Aorta (tissue), 5 donors: ENCODE measurements at regions not wholly inside any gene's neighbourhood (a gene's known extent, or its start where the extent isn't known, plus 50 kb on each side); places are given as distances from the start of the nearest gene placed in this dataset.
"Not testable (repeated sequence)": the region's sequence is repeated elsewhere in the genome, so short reads cannot be mapped to it uniquely, and the experiment has no call there.

Experiments used
- ATAC-seq: fragments of 200-7000 bp; cut with Tn5 transposase; one replicate; pipeline ENCODE4 v1.9.1; 2022; ENCODE audit warnings: moderate library complexity; ENCODE audit not compliant: low FRiP score
- DNase-seq, 2 donors: peaks; one replicate each; pipeline ENCODE4 v3.0.0-alpha.2; 2020
- H3K27ac ChIP-seq, 2 donors: one replicate each; pipeline ENCODE4 v1.5.1; 2013; ENCODE audit warnings: low read length in 2 of 2, mild to moderate bottlenecking in 2 of 2, moderate library complexity in 2 of 2, control low read depth in 1 of 2, inconsistent platforms in 1 of 2, low read depth in 1 of 2
- H3K27me3 ChIP-seq, 2 donors: one replicate each; pipeline ENCODE4 v1.6.1; 2013; ENCODE audit warnings: control low read depth in 1 of 2, low read length in 1 of 2, mild to moderate bottlenecking in 1 of 2, moderate library complexity in 1 of 2; ENCODE audit not compliant: insufficient read depth in 2 of 2, control insufficient read depth in 1 of 2
- H3K36me3 ChIP-seq, 2 donors: one replicate each; pipeline ENCODE4 v1.6.1; 2013; ENCODE audit warnings: control low read depth in 1 of 2, low read length in 1 of 2, mild to moderate bottlenecking in 1 of 2; ENCODE audit not compliant: insufficient read depth in 2 of 2, control insufficient read depth in 1 of 2
- H3K4me1 ChIP-seq, 2 donors: one replicate each; pipeline ENCODE4 v1.6.1; 2013; ENCODE audit warnings: low read length in 2 of 2, control low read depth in 1 of 2, mild to moderate bottlenecking in 1 of 2, moderate library complexity in 1 of 2; ENCODE audit not compliant: insufficient read depth in 2 of 2, control insufficient read depth in 1 of 2
- H3K4me3 ChIP-seq, 2 donors: one replicate each; pipeline ENCODE4 v1.5.1; 2013; ENCODE audit warnings: low read length in 2 of 2, control low read depth in 1 of 2, mild to moderate bottlenecking in 1 of 2
- H3K9me3 ChIP-seq: one replicate; pipeline ENCODE4 v1.6.1; 2013; ENCODE audit warnings: mild to moderate bottlenecking, low read length; ENCODE audit not compliant: control insufficient read depth
- WGBS, 2 donors: extraction: QIAGEN DNeasy Blood & Tissue Kit; methylation state at CpG; one replicate each; pipeline ENCODE4 v1.1.7; 2013; 5-methylcytosine and 5-hydroxymethylcytosine counted together
- intact Hi-C, 2 donors: fragments of 100-400 bp; cut with DNase I; formaldehyde crosslinking; loops; one replicate each; pipeline versions ENCODE4 v1.14.2 to v1.15.0; 2022
- donor health status: healthy with polysubstance abuse.
- donor health status: Bipolar disorder and iron deficiency.
- donor health status: DM: no; HTN: no; CAD: no.
- donor health status: DM: no; HTN: no; CAD: no.
- donor health status: DM: yes; HTN: yes; CAD: no.

DNA sequence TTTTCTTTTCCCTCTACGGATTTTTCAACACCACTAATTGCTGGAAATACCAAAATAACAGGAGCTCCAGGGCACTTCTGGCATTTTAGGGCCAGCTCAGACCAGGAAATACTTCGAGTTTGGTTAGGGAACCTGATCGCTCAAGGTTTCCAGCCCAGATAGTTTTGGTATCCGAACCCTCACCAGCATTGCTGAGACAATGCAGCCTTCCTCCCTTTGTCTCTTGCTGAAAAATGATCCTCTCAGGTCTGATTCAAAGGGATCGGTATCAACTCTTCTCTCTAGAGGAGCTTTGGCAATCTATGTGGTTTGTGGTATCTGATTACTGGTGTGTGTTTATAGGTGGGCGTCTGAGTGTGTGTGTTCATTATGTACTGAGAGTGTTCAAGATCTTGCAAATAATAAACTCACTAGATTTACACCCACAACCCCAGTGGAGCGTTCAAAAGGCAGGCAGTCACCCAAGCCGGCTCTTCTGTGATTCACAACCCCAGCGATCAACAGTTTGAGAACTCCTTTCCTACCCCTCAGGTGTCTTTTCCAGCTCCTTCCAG is 122.8 kb upstream of the EGFLAM start:
- Histone ChIP-seq H3K27ac (no peak overlapping the region), H3K9me3 (peaks cover 2% of the 10 kb centered on the region), H3K36me3 (no peaks in the 10 kb centered on the region), H3K4me1 (no peaks in the 10 kb centered on the region), H3K4me3 (no peak overlapping the region), H3K27me3 (no peaks in the 10 kb centered on the region)
- no peak for DNase-seq
- 72 to 76% methylated on average over 9 of the region's 9 CpGs for WGBS, 2 donors
- intact Hi-C loops: no loop called here
- no peak for ATAC-seq

DNA sequence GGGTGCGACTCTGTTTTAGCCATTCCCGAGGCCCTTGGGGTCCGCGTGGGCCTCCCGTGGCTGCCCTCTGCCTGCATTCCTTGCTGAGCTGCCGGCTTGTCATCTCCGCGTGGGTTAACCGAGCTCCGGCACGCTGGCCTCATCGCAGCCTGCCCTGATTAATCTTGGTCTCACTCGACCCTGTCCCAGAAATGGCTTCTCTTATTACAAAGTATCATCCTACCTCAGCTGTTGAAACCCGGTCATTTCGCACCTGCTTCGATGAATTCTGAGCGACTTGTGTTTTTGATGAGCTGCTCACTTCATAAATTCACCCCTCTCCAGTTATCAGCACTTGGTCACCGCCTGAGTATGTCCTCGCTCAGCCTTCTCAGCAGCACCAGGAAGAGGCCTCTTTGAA is 123.5 kb upstream of the EGFLAM start:
- H3K27me3 ChIP-seq: no peaks in the 10 kb centered on the region
- H3K27ac ChIP-seq: no peak overlapping the region
- H3K4me1 ChIP-seq: no peaks in the 10 kb centered on the region
- H3K4me3 ChIP-seq: no peak overlapping the region
- WGBS, 2 donors: 84% methylated on average over 19 of the region's 19 CpGs
- intact Hi-C loops: no loop called here
- DNase-seq: no peak
- H3K9me3 ChIP-seq: peaks cover 2% of the 10 kb centered on the region
- no peak for ATAC-seq
- no peaks in the 10 kb centered on the region for H3K36me3 ChIP-seq

DNA sequence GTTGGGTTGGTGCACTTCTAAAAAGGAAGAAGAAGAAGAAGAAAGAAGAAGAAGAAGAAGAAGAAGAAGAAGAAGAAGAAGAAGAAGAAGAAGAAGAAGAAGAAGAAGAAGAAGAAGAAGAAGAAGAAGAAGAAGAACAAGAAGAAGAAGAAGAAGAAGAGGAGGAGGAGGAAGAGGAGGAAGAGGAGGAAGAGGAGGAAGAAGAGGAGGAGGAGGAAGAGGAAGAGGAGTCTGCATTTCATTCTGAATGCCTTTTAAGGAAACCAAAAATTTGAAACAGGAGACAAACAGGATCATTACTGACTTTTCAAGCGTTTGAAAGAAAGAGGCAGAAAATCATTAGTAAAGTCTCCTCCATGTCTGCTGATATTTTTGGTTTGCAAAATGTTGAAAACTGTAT is 124.1 kb upstream of the EGFLAM start:
- WGBS, 2 donors: 89 to 95% methylated on average over 1 of the region's 1 CpG
- intact Hi-C loops, H3K9me3 ChIP-seq: not testable (repeated sequence)

DNA sequence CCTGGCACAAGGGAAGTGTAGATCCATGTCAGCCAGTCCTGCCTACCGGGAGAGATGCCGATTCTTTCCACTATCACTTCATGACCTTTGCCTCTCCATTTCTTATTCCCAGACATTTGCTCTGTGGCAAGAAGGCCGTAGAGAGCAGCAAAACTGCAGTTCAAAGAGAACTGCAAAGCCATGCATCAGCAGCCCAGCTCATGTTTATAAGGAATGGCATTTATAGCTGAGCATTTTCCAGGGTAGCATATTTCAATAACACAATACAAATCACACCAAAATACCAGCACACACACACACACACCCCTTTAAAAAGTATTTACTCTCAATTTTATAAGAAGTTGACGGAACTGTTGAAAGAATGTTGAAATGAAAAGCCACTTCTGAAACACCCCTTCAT is 126.7 kb upstream of the EGFLAM start:
- WGBS, 2 donors: 48 to 55% methylated on average over 4 of the region's 4 CpGs
- no peaks in the 10 kb centered on the region for H3K4me1 ChIP-seq
- intact Hi-C loops: no loop called here
- H3K4me3 ChIP-seq: no peak overlapping the region
- ATAC-seq (no peak), DNase-seq (no peak)
- peaks cover 2% of the 10 kb centered on the region for H3K9me3 ChIP-seq
- no peaks in the 10 kb centered on the region for H3K27me3 ChIP-seq
- no peaks in the 10 kb centered on the region for H3K36me3 ChIP-seq
- no peak overlapping the region for H3K27ac ChIP-seq

More for the DNA sequence above, 124.1 kb upstream of the EGFLAM start:
- not testable (repeated sequence) for H3K36me3 ChIP-seq, ATAC-seq, H3K4me3 ChIP-seq, DNase-seq, H3K4me1 ChIP-seq, H3K27me3 ChIP-seq, H3K27ac ChIP-seq

- no peaks in the 10 kb centered on the region for H3K36me3 ChIP-seq
- ATAC-seq: no peak
Observed at GRCh38 chr5:38124321-38124720, 134.0 kb upstream of the EGFLAM start.

DNA sequence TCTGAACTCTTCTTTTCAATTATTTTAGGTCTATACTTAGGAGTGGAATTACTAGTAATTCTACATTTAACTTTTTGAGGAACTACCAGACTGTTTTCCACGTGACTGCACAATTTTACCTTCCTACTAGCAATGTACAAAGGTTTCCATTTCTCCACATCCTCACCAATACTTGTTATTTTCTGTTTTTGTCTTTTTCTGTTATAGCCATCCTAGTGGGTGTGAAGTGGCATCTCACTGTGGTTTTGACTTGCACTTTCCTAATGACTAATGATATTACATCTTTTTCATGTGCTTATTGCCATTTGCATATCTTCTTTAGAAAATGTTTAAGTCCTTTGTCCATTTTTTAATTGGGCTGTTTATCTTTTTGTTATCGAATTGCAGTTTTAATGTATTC is 136.9 kb upstream of the EGFLAM start:
- Histone ChIP-seq H3K27ac (no peak overlapping the region), H3K36me3 (no peaks in the 10 kb centered on the region), H3K4me3 (no peak overlapping the region), H3K27me3 (no peaks in the 10 kb centered on the region), H3K4me1 (no peaks in the 10 kb centered on the region), H3K9me3 (peaks cover 1% of the 10 kb centered on the region)
- intact Hi-C loops: no loop called here
- ATAC-seq (no peak), DNase-seq (no peak)
- WGBS, 2 donors: 79 to 81% methylated on average over 2 of the region's 2 CpGs

More at GRCh38 chr5:38124321-38124720, 134.0 kb upstream of the EGFLAM start:
- Histone ChIP-seq H3K4me3 (no peak overlapping the region), H3K9me3 (no peaks in the 10 kb centered on the region), H3K27ac (no peak overlapping the region), H3K4me1 (no peaks in the 10 kb centered on the region), H3K27me3 (no peaks in the 10 kb centered on the region)
- 58 to 63% methylated on average over 1 of the region's 1 CpG for WGBS, 2 donors
- intact Hi-C loops: no loop called here
- DNase-seq: no peak

DNA sequence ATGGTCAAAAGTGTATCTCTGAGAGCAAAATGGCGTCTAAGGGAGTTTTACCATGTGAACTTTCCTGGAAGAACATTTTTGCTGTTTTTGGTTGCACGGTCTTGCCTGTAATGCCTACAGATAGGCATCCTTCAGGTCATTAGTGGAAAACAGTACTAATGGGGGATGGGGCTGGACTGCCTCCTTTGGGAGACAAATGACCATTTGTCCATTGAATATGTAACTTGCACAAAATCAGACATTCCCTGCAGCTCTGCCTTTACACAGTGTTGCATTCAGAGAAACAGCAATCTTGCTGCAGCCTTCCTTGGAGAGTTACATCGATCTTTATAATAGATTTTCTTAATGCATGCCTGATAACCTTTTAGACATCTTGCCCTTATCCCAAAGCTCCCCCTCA is 138.5 kb upstream of the EGFLAM start:
- Histone ChIP-seq H3K36me3 (no peaks in the 10 kb centered on the region), H3K4me1 (no peaks in the 10 kb centered on the region), H3K9me3 (peaks cover 1% of the 10 kb centered on the region), H3K27me3 (no peaks in the 10 kb centered on the region), H3K27ac (no peak overlapping the region), H3K4me3 (no peak overlapping the region)
- ATAC-seq (no peak), DNase-seq (no peak)
- intact Hi-C loops: no loop called here
- 73 to 82% methylated on average over 3 of the region's 3 CpGs for WGBS, 2 donors

DNA sequence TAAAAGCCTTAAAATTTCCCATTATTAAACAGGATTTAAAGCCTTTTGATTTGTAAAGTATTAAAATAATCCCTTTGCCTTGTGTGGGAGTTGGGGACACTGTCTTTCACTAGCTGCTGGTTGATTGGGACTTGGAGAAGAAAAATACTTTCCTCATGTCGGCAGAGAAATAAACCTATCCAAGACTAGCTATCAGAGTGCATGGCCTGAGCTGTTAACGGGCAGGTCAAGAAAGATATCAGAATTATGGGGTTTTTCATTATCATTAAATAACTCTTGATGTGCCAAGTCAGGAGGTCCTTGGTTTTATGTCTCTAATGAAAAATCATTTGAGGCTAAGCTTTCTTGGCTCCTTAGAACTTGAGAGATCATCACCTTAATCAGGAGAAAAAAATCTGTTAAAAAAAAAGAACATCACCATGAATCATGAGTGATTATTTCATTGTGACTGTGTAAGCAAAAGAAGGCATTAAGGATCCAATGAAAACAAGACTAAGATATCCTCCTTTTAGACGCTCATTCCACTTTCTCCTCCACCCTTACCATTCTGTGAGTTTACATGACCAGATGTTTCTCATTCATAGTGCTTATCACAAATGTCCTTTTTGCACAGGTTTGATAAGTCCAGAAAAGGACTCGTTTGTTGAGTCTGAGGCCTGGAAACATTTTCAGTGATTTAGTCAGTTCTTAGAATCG is 140.4 kb upstream of the EGFLAM start:
- no peaks in the 10 kb centered on the region for H3K4me1 ChIP-seq
- 32 to 39% methylated on average over 5 of the region's 5 CpGs for WGBS, 2 donors
- no peaks in the 10 kb centered on the region for H3K36me3 ChIP-seq
- ATAC-seq: no peak
- no peak for DNase-seq
- no peak overlapping the region for H3K27ac ChIP-seq
- peaks cover 1% of the 10 kb centered on the region for H3K9me3 ChIP-seq
- intact Hi-C loops: no loop called here
- H3K4me3 ChIP-seq: no peak overlapping the region
- H3K27me3 ChIP-seq: no peaks in the 10 kb centered on the region

GRCh38 chr5:38115318-38115827 is 143.0 kb upstream of the EGFLAM start:
- peaks cover 1% of the 10 kb centered on the region for H3K9me3 ChIP-seq
- 44 to 47% methylated on average over 2 of the region's 2 CpGs for WGBS, 2 donors
- H3K27me3 ChIP-seq: no peaks in the 10 kb centered on the region
- no peaks in the 10 kb centered on the region for H3K4me1 ChIP-seq
- no peaks in the 10 kb centered on the region for H3K36me3 ChIP-seq
- H3K27ac ChIP-seq: no peak overlapping the region
- ATAC-seq (no peak), DNase-seq (no peak)
- no peak overlapping the region for H3K4me3 ChIP-seq
- intact Hi-C loops: no loop called here
